ENCODE measurements at regions not wholly inside any gene's neighbourhood (a gene's known extent, or its start where the extent isn't known, plus 50 kb on each side); places are given as distances from the start of the nearest gene placed in this dataset.

- intact Hi-C loops (cut with DNase I), result no loop called here
- Histone ChIP-seq H3K36me3 (no peaks in the 10 kb centered on the region), H3K4me1 (no peaks in the 10 kb centered on the region), H3K4me3 (no peak overlapping the region), H3K27ac (no peak overlapping the region), H3K27me3 (ENCODE audit: low read depth) (no peaks in the 10 kb centered on the region), H3K9me3 (no peaks in the 10 kb centered on the region)
- TF ChIP-seq, protein P1, sequence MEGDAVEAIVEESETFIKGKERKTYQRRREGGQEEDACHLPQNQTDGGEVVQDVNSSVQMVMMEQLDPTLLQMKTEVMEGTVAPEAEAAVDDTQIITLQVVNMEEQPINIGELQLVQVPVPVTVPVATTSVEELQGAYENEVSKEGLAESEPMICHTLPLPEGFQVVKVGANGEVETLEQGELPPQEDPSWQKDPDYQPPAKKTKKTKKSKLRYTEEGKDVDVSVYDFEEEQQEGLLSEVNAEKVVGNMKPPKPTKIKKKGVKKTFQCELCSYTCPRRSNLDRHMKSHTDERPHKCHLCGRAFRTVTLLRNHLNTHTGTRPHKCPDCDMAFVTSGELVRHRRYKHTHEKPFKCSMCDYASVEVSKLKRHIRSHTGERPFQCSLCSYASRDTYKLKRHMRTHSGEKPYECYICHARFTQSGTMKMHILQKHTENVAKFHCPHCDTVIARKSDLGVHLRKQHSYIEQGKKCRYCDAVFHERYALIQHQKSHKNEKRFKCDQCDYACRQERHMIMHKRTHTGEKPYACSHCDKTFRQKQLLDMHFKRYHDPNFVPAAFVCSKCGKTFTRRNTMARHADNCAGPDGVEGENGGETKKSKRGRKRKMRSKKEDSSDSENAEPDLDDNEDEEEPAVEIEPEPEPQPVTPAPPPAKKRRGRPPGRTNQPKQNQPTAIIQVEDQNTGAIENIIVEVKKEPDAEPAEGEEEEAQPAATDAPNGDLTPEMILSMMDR (IDR thresholded peaks at IDR 0.05), result no peak
- ATAC-seq (no peak), DNase-seq (no peak)
These were observed 536.3 kb upstream of the ZNF717 start for GRCh38 chr3:76321614-76322013.

DNA sequence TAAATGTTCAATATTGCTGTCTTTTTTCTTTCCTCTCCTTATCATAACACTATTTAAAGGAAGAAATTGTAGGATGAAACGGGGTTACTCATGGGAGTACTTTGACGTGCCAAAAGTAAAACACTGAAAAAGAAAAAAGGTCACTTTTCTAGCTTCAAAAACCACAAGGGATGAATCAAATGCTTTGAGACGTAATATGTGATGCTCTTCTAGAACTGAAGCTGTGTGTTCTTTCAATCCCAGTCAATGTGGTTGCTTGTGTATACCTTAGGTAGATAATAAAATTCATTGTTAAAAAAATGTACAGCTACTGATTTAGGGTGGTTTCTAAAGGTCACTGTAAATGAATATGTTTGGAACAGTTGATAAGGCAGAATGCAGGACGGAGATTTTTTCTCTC, 538.8 kb upstream of the ZNF717 start:
- Histone ChIP-seq H3K4me1 (no peaks in the 10 kb centered on the region), H3K27ac (no peak overlapping the region), H3K27me3 (ENCODE audit: low read depth) (no peaks in the 10 kb centered on the region), H3K4me3 (no peak overlapping the region), H3K9me3 (no peaks in the 10 kb centered on the region), H3K36me3 (no peaks in the 10 kb centered on the region)
- intact Hi-C loops (cut with DNase I), result no loop called here
- DNase-seq, result no peak
- no peak for ATAC-seq
- TF ChIP-seq, protein P1 (IDR thresholded peaks at IDR 0.05), result no peak

DNA sequence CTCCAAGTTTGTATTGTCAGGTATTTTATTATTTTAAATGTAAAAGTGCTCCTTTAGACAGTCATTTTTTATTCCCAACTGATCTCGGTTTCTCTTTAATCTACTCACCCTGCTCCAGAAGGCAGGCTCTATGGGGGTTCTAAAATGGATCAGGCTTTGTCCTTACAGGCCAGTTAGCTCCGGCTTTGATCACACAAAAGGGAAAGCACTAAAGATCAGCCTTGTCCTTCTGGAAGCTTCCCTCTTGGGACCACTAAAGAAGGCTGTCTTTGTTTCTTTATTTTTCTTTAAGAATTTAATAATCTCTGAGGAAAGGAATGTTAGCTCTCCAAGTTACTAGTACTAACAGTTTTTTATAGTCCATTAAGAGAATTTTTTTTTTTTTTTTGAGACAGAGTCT, 560.5 kb upstream of the ZNF717 start:
- Histone ChIP-seq H3K36me3 (no peaks in the 10 kb centered on the region), H3K27ac (no peak overlapping the region), H3K9me3 (no peaks in the 10 kb centered on the region), H3K4me3 (no peak overlapping the region), H3K4me1 (no peaks in the 10 kb centered on the region), H3K27me3 (ENCODE audit: low read depth) (no peaks in the 10 kb centered on the region)
- TF ChIP-seq, protein P1 (IDR thresholded peaks at IDR 0.05), result no peak
- ATAC-seq, result no peak
- intact Hi-C loops (cut with DNase I), result no loop called here
- DNase-seq, result no peak

GRCh38 chr3:76346690-76347089, 561.3 kb upstream of the ZNF717 start:
- no peak for ATAC-seq
- DNase-seq, result no peak
- H3K4me3 ChIP-seq, result no peak overlapping the region
- H3K4me1 ChIP-seq, result no peaks in the 10 kb centered on the region
- intact Hi-C loops (cut with DNase I), result no loop called here
- TF ChIP-seq, protein P1 (IDR thresholded peaks at IDR 0.05), result no peak
- no peaks in the 10 kb centered on the region for H3K36me3 ChIP-seq
- no peaks in the 10 kb centered on the region for H3K27me3 ChIP-seq (ENCODE audit: low read depth)
- no peaks in the 10 kb centered on the region for H3K9me3 ChIP-seq
- no peak overlapping the region for H3K27ac ChIP-seq

DNA sequence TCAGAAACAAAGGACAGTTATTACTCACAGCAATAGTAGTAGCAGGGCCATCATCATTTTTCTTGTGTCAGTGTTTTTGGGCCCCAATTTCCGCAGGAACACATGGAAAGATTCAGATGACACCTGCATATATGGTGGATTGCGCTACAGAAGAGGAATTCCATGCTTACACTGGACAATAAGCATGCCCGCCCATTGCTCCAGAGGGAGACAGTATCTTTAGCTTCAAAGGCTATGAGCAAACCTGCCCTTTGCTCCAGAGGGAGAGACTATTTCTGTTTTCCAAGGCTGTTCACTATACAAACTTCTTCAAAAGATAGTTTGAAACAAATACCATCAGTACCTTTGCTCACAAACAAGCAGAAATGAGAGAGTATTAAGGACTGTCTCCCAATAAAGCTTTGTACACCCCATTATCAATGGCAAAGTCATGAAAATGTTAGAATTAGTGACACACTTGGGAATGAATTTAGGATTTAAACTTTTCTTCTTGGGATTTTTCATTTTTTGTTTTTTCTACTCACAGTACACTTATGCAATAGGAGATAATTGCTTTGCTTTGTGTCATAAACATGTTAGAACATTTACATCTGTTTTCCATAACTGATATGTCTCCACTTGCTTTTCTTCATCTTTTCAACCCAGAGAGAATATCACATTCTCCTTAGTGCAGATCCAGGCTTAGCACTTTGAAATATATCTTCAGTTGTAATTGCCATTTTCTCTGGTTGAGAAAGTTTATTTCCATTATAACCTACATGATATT, 564.5 kb upstream of the ZNF717 start:
- H3K4me3 ChIP-seq, result no peak overlapping the region
- no peaks in the 10 kb centered on the region for H3K36me3 ChIP-seq
- intact Hi-C loops (cut with DNase I), result no loop called here
- DNase-seq (no peak), ATAC-seq (no peak)
- no peaks in the 10 kb centered on the region for H3K4me1 ChIP-seq
- H3K9me3 ChIP-seq, result no peaks in the 10 kb centered on the region
- TF ChIP-seq, protein P1 (IDR thresholded peaks at IDR 0.05), result no peak
- H3K27ac ChIP-seq, result no peak overlapping the region
- no peaks in the 10 kb centered on the region for H3K27me3 ChIP-seq (ENCODE audit: low read depth)

Data from lower lobe of right lung (tissue), 2 donors.